Glomerular visceral epithelial cell (primary cell): ENCODE measurements at regions not wholly inside any gene's neighbourhood (a gene's known extent, or its start where the extent isn't known, plus 50 kb on each side); places are given as distances from the start of the nearest gene placed in this dataset.
A peak's percentile ranks its signal among the peaks of the same experiment; 100 is the strongest.
"Not testable (repeated sequence)": the region's sequence is repeated elsewhere in the genome, so short reads cannot be mapped to it uniquely, and the experiment has no call there.

Experiments used
- DNase-seq: peaks from one replicate; pipeline ENCODE4 v3.0.0-alpha.2; 2016; ENCODE audit errors: extremely low spot score

GRCh38 chr7:65317372-65317771, 56.3 kb upstream of the ZNF92 start:
- no peak for DNase-seq

GRCh38 chr7:65310761-65311160, 62.9 kb upstream of the ZNF92 start:
- no peak for DNase-seq

DNA sequence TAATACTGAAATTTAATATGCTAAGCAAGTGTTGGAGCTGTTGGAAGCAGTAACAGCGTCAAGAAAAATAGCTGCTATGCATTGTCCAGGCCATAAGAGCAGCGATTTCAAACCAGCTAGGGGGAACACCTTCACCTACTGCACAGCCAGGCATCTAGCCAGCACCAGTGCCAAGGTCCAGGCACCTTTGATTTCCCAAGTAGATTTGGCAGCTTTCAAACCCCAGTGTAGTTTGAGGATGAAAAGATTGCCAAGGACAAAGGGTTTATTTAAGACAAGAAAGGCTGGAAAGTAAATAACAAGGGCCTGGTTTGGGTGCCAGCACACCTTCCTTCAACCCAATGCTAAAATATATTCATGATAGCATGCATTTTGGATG, 65.4 kb upstream of the ZNF92 start:
- DNase-seq = no peak

- DNase-seq = peak; percentile 43
Measured at GRCh38 chr7:65307651-65308299, 65.9 kb upstream of the ZNF92 start.

GRCh38 chr7:65304175-65304574, 69.5 kb upstream of the ZNF92 start:
- no peak for DNase-seq

- no peak for DNase-seq
Measured at GRCh38 chr7:65302883-65303282, 70.8 kb upstream of the ZNF92 start.

- DNase-seq = no peak
Measured at GRCh38 chr7:65301007-65301406, 72.6 kb upstream of the ZNF92 start.

DNA sequence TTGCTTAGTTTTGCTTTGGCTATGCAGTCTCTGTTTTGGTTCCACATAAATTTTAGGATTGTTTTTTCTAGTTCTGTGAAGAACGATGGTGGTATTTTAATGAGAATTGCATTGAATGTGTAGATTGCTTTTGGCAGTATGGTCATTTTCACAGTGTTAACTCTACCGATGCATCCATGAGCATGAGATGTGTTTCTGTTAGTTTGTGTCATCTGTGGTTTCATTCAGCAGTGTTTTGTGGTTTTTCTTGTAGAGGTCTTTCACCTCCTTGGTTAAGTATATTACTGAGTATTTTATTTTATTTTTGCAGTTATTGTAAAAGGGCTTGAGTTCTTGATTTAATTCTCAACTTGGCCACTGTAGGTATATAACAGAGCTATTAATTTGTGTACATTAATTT, 78.2 kb upstream of the ZNF92 start:
- DNase-seq = no peak

DNA sequence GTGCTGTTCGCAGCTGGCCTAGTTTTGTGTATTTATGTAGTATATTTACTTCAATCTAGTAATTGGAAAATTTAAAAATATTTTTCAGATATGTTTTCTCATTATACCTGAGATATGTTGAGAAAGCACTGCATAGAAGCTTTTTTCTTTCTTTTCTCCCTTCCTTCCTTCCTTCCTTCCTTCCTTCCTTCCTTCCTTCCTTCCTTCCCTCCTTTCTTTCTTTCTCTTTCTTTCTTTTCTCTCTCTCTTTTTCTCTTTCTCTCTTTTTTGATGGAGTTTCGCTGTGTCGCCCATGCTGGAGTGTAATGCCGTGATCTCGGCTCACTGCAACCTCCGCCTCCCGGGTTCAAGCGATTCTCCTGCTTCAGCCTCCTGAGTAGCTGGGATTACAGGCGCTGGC, 83.3 kb upstream of the ZNF92 start:
- DNase-seq = not testable (repeated sequence)

GRCh38 chr7:65287023-65287422, 86.6 kb upstream of the ZNF92 start:
- peak; percentile 5 for DNase-seq

DNA sequence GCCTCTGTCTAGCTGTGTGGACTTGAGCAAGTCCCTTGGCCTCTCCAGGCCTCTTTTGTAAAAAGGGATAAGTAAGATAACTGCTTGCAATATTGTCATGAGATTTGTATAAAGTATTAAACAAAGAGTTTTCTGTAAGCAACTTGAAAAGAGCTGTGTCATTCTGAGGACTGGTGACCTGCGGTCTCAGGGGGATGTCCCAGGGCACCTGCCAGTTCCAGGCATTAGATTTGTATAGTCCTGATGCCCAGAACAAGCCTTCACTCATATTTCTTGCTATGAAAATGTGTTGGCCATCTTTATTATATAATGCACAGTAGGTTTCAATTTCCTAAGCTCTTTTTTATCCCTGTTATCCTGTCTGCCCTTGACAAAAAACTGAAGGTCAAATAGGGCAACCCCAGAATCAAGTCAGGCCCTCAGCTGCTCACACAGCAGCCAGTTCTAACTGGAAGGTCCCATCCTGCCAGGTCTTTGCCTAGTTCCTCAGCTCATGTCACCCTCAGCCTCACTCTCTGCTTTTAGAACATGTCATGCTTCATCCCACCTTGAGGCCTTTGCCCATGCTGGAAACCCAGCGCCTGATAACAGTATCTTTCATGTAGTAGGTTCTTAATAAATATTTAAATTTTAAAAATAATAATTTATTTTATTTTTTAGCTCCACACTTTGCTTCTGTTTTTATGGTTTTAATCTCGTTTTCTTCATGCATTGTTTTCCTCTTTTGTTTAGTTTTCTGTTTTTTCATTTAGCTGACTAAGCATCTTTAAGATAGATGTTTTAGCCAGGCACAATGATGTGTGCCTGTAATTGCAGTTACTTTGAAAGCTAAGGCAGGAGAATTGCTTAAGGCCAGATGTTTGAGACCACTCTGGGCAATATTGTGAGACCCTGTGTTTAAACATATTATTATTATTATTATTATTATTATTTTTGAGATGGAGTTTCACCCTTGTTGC, 87.5 kb upstream of the ZNF92 start:
- DNase-seq = no peak

- DNase-seq = not testable (repeated sequence)
Measured at GRCh38 chr7:65285241-65285640, 88.4 kb upstream of the ZNF92 start.

DNA sequence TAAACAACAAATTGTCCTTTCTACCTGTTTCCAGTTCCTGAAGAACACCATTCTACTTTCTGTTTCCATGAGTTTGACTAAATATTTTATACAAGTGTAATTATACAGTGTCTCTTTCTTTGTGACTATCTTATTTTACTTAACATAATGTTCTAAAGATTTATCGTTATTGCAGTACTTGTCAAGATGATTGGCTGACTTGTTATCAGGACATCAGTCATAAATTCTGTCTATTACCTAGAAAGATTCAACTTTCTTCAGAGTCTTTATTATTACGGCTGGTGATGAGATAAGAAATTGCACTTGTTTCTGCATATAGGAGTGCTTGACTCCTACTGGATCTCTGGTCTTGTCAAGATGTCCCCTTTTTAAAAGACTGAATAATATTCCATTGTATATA, 93.9 kb upstream of the ZNF92 start:
- no peak for DNase-seq

DNA sequence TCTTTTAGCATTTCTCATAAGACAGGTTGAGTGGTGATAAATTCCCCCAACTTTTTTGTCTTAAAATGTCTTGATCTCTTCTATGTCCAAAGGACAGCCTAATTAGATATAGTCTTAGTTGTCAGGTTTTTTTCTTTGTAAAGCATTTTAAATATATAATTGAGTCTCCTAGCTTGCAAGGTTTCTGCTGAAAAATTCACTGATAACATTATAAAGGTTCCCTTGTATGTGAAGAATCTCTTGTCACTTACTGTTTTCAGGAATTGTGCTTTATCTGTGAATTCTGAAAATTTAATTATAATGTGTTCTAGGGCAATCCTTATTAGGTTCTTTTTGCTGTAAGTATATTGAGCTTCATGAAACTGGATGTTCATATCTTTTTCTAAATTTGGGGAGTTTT, 96.8 kb upstream of the ZNF92 start:
- DNase-seq = no peak

GRCh38 chr7:65271502-65271901, 102.2 kb upstream of the ZNF92 start:
- not testable (repeated sequence) for DNase-seq

- DNase-seq = peak; percentile 48
Measured at GRCh38 chr7:65269150-65269856, 104.4 kb upstream of the ZNF92 start.

- DNase-seq = no peak
Measured at GRCh38 chr7:65268782-65269149, 104.9 kb upstream of the ZNF92 start.

- DNase-seq = no peak
Measured at GRCh38 chr7:65265933-65266519, 107.6 kb upstream of the ZNF92 start.

- DNase-seq = no peak
Measured at GRCh38 chr7:65264258-65264657, 109.4 kb upstream of the ZNF92 start.

- DNase-seq = not testable (repeated sequence)
Measured at GRCh38 chr7:65260673-65261072, 113.0 kb upstream of the ZNF92 start.

DNA sequence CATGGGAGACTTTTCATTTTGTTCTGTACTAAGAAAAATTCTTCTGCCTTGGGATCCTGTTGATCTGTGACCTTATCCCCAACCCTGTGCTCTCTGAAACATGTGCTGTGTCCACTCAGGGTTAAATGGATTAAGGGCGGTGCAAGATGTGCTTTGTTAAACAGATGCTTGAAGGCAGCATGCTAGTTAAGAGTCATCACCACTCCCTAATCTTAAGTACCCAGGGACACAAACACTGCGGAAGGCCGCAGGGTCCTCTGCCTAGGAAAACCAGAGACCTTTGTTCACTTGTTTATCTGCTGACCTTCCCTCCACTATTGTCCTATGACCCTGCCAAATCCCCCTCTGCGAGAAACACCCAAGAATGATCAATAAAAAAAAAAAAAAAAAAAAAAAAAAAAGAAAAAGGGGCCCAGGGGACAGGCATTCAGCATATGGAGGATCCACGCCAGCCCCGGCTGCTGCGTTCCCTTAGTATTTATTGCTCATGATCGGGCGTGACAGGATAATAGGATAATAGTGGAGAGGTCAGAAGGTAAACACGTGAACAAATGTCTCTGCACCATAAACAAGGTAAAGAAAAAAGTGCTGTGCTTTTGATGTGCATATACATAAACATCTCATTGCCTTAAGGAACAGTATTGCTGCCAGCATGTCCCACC, 113.7 kb upstream of the ZNF92 start:
- not testable (repeated sequence) for DNase-seq

DNA sequence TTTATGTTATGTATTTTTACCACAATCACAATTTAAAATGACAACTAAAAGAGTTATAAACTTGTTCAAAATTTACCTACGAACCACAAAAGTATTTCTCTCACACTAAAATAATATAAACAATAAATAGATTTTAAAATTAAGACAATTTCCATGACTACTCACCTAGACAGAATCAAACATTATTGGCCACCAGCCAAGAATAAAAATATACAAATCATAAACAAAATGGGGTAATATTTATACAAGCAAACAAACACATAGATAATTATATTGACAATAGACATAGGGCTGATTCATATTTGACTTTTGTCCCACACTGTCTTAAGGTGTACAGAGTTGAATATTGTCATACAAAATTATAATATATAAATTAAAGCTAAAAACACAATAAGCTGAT, 119.6 kb upstream of the ZNF92 start:
- no peak for DNase-seq
